Gastrocnemius medialis (tissue), 4 donors: ENCODE measurements at regions not wholly inside any gene's neighbourhood (a gene's known extent, or its start where the extent isn't known, plus 50 kb on each side); places are given as distances from the start of the nearest gene placed in this dataset.

ENCODE experiments used
- POLR2A ChIP-seq, 2 donors: fragments of 450-650 bp; IDR thresholded peaks; one replicate each; pipeline ENCODE4 v1.6.1; 2017; ENCODE audit warnings: antibody characterized with exemption in 2 of 2, mild to moderate bottlenecking in 2 of 2, moderate library complexity in 2 of 2
- TF ChIP-seq, protein P1 (sequence below), 5 experiments: fragments of 450-650 bp in 3 of 5; fragments of 200-600 bp in 2 of 5; sonication (generic) in 2 of 5; IDR thresholded peaks in 4 of 5; conservative IDR thresholded peaks in 1 of 5; 1 replicate in 4 of 5; 2 replicates in 1 of 5; pipeline ENCODE4 v1.5.1; 2016 to 2019; ENCODE audit warnings: antibody characterized with exemption in 5 of 5, mild to moderate bottlenecking in 3 of 5, moderate library complexity in 3 of 5

DNA sequence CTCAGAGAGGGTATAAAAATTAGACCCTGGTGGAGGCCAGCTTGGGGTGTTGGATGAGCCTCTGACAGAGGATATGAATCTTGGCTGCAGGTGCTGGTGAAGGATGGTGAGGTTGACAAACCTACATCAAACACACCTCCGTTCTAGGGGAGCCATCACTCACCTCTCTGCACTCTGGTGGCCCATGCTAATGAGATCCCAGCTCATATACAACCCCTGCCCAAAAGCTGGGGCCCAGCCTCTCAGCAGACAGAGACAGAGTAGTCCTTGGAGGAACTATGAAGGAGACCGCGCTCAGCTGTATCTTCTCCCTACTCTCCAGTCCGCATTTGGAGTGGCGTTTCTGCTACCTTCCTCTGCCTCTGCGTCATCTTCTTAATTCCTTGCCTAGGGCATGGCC is 83.1 kb upstream of the SORCS3 start:
- TF ChIP-seq, protein P1, sequence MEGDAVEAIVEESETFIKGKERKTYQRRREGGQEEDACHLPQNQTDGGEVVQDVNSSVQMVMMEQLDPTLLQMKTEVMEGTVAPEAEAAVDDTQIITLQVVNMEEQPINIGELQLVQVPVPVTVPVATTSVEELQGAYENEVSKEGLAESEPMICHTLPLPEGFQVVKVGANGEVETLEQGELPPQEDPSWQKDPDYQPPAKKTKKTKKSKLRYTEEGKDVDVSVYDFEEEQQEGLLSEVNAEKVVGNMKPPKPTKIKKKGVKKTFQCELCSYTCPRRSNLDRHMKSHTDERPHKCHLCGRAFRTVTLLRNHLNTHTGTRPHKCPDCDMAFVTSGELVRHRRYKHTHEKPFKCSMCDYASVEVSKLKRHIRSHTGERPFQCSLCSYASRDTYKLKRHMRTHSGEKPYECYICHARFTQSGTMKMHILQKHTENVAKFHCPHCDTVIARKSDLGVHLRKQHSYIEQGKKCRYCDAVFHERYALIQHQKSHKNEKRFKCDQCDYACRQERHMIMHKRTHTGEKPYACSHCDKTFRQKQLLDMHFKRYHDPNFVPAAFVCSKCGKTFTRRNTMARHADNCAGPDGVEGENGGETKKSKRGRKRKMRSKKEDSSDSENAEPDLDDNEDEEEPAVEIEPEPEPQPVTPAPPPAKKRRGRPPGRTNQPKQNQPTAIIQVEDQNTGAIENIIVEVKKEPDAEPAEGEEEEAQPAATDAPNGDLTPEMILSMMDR (IDR thresholded peaks at IDR 0.05 in 4 of 5, conservative IDR thresholded peaks at IDR 0.05 in 1 of 5): no peak
- TF ChIP-seq POLR2A (IDR thresholded peaks at IDR 0.05): no peak
